ENCODE measurements at regions not wholly inside any gene's neighbourhood (a gene's known extent, or its start where the extent isn't known, plus 50 kb on each side); places are given as distances from the start of the nearest gene placed in this dataset.
"Not testable (repeated sequence)": the region's sequence is repeated elsewhere in the genome, so short reads cannot be mapped to it uniquely, and the experiment has no call there.

DNA sequence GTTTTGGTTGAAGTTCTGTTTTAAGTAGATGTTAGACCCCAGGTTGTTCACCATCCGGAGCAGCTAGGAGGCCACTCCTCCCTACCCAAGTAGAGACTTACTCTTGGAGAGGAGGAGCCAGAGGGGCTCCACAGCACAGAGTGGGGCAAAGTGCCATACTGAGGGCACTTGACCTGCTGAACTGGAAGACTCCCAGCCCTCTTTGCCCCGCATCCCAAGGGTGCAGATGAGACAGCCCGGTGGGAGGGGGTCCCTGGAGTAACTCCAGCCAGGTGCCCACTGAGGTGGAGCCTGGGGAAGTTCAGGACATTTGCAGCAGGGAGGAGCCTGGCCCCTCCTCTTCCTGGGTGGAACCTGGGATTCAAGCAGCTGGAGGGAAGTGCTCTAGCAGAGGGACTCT lies 102.1 kb upstream of the GPR6 start:
- DNase-seq (ENCODE audit: low spot score), result no peak

DNA sequence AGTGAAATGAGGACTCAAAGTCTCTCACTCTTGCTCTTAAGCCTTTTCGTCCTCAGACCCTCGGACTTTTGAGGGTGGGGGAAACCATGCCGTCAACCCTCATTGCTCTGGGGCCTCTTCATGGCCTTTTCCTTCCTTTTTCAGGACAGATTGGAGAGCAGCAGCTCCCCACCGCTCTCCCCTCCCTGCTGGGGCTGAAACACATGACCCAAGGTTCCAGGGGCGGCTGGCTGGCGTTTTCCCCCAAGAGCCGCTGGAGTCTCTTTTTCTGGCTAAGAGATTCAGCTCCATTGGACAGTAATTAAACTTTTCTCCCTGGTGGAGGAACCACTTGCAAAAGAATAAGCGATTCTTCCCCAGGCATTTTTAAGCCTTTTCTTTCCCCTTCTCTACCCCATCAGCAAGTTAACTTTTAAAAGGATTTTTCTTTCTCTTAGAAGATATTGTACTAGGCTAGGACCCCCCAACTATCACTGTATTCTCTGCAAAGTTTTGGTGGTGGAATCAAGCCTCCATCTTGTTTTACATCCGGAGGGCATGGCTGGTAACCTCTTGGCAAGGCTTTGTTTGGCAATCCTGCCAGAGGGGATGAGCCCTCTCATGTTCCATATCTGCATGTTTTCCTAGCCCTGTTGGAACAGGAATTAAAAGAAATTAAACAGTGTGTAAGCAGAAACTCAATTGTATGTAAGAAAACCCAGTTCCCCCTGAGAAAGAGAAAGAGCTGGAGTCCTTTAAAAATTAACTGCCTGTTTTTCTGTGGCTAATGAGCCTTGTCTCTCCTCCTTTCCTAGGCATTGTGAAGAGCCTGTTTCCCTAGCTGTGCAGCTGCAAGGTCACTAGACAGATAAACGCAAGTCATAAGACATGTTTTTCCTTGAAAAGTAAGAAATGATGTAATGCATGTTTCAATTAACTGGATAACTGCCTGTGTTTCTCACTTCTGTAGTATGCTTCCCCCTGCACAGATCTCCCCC lies 100.8 kb upstream of the GPR6 start:
- DNase-seq (ENCODE audit: low spot score), result no peak

DNA sequence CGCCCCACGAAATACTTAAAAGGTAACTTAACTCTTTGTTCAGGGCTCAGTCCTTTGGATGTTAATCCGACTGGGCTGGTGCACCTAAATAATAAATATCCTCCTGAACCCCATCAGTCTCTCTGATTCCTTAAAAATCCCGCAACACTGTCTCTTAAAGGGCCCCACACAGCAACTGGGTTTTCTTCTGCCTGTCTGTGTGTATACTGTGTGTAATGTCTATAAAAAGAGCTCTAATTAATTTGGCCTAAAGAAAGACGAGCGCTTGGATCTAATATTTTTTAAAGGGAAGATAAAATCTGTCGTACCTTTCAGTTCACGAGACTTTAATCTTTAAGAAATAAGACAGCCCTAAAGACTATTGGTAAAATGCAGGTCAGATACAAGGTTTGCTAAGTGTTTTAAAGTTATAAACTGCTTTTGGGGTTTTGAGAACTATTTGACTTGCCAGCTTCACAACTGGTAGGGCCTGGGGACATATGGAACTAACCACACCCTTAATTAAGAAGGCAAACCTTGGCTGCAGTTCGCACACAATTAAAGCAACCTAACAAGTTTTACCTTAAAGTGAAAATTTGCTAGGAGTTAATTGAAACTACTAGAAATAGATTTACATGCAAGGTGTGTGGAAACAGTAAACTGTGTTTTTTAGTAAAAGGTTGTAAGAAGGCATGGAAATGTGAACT lies 100.0 kb upstream of the GPR6 start:
- DNase-seq (ENCODE audit: low spot score), result not testable (repeated sequence)

DNA sequence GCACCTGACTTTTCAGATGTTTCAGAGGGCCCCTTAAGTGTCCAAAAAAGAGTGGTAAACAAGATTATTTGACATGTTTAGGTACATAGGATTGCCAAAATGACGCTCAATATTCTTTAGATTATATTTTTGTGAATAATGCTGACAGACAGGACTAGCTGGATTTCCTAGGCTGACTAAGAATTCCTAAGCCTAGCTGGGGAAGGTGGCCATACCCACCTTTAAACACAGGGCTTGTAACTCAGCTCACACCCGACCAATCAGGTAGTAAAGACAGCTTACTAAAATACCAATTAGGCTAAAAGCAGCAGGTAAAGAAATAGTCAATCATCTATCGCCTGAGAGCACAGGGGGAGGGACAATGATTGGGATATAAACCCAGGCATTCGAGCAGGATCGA lies 99.0 kb upstream of the GPR6 start:
- not testable (repeated sequence) for DNase-seq (ENCODE audit: low spot score)

DNA sequence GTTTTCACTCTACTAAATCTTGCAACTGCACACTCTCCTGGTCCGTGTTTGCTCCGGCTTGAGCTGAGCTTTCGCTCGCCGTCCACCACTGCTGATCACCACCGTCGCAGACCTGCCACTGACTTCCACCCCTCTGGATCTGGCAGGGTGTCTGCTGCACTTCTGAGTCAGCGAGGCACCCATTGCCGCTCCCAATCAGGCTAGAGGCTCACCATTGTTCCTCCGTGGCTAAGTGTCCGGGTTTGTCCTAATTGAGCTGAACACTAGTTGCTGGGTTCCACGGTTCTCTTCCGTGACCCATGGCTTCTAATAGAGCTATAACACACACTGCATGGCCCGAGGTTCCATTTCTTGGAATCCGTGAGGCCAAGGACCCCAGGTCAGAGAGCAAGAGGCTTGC lies 98.6 kb upstream of the GPR6 start:
- no peak for DNase-seq (ENCODE audit: low spot score)

DNA sequence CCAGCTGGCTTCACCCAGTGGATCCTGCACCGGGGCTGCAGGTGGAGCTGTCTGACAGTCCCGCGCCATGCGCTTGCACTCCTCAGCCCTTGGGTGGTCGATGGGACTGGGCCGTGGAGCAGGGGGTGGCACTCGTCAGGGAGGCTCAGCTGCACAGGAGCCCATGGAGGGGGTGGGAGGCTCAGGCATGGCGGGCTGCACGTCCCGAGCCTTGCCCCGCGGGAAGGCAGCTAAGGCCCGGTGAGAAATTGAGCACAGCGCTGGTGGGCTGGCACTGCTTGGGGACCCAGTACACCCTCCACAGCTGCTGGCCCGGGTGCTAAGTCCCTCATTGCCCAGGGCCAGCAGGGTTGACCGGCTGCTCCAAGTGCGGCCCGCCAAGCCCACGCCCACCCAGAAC lies 97.0 kb upstream of the GPR6 start:
- not testable (repeated sequence) for DNase-seq (ENCODE audit: low spot score)

DNA sequence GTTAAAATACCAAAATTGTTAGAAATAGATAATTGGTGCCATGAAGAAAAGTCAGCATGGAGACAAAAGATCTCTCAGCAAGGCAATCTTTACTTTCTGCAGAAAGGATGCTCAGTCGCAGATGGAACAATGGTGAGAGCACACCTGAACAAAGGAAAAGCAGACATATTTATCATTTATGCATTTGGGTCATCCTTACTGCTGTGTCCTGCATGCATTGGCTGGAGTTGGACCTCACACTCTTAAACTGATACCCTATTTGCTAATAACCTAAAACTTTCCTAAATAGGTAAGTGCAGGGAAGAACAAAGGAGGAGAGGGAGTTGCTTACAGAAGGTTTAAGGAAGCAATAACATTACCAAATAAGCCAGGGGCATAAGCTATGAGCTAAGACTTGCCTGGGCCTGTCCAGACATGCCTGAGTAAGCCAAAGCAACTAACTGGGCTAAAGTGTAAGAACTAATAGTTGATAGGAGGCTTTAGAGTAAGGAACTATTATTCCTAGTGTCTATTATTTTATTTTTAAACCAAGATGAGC lies 96.1 kb upstream of the GPR6 start:
- not testable (repeated sequence) for DNase-seq (ENCODE audit: low spot score)

DNA sequence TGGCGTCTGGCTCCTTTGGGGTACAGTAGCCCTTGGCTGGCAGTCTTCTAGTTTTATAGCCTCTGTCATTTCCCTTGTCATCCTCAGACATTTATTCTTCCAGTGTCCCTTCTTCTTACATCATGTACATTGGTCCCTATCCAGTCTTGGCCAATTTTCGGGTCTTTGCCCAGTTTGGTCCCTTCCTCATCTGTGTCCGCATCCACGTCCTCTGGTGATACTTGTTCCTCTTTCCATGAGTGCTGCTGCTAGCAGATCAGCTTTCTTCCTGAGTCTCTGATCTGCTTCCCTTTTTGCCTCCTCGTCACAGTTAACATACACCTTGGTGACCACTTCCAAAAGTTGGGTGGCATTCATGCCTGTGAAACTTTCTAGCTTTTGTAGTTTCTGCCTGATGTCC lies 86.2 kb upstream of the GPR6 start:
- no peak for DNase-seq (ENCODE audit: low spot score)

DNA sequence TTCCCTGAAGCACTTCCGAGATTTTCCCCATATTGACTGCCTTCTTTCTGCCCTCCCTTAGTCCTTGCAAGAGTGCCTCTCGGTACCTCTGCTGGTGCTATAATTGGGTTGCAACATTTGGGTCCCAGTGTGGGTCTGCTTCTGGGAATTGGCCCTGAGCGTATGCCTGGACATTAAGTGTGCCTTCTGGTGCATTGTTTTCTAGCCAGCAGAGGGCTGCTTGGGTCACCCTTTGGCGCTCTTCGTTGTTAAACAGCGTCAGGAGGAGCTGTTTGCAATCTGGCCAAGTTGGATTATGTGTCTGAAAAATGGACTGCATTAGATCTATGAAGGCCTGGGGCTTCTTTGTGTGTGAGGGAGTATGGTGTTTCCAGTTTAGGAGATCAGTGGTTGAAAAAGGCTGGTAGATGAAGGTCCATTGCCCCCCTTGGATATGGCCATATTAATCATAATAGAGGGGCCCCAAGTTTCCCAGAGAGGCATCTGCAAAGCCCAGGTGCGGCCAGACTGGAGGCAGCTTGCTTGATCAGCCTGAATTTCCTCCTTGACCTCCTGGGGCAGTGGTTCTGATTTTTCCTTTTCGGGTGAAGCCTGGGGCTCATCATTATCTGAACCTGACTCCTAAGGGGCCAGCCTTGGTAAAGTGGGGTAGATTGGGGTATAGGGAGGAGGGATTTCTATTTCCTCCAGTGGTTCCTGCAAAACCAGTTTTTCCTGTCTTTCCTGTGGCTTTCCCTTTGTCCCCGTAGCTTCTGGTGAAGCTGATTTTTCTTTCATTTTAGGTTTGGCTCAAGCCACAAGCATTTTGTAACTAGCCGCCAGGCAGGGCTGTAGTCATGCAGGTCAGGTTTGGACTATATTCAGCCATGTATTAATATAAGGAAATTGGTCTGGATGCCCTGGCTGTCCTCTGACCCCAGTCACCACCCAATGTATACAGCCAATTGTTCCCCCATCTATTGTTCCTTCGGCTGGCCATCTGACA lies 85.4 kb upstream of the GPR6 start:
- no peak for DNase-seq (ENCODE audit: low spot score)

DNA sequence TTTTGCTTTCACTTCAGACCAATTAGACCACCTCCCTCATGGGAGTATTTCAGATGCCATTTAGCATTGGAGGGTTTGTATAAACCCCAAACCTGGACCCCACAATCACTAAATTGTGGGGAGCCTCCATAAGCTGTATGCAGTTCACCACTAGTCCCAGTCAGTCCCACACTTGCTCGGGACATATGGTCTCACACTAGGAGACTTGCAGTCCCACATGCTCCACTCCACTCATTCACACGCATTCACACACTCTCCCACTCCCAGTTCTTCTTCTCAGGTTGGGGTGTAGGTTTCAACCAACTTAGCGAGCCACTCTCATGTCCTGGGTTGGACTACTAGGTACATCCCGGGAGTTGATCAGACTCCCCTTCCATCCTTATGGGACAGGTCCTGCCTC lies 84.5 kb upstream of the GPR6 start:
- no peak for DNase-seq (ENCODE audit: low spot score)

DNA sequence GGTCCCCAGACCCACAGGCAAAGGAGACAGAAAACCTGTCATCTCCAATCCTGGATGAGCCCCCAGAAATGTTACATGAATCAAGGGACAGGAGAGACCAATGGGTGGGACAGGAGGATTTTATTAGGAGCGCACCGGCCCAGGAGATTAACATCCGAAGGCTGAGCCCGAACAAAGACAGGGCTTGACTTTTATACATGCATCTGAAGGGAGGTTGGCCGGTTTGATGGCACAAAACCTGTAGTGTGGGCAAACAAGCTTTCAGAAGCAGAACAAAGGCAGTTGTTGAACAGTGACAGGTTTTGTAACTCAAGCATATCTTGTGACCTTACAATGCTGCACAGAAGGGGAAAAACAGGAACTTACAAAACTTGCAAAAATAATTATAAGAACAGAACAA lies 83.9 kb upstream of the GPR6 start:
- no peak for DNase-seq (ENCODE audit: low spot score)

DNA sequence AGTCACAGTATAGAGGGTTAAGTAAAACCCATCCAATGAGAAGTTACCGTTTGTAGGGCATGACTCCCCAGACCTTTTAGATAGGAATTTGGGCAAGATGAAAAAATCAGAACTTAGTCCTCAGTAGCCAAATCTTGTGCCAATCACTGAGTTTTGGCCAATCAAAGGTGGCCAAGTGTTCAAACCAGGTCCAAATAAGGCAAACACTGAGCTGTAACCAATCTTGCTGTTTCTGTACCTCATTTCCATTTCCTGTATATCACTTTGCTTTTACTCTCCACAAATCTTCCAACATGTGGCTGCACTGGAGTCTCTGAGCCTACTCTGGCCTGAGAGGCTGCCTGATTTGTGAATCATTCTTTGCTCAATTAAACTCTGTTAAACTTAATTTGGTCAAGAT lies 81.8 kb upstream of the GPR6 start:
- DNase-seq (ENCODE audit: low spot score), result no peak

DNA sequence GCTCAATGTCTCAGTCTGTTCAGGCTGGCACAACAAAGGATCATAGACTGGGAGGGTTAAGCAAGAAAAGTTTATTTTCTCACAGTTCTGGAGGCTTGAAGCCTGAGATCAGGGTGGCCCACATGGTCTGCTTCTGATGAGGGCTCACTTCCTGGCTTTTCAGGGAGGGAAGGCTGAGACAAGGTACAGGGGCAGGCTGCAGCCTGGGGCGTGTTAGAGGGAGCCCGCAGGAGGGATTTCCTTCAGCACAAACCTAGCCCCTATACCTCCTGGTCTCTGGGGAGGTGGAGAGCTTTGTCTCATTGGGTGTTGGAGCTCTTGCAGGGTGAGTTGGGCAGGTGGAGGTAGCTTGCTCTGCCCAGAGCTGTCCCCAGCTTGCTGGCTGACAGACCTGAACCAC lies 81.1 kb upstream of the GPR6 start:
- no peak for DNase-seq (ENCODE audit: low spot score)

DNA sequence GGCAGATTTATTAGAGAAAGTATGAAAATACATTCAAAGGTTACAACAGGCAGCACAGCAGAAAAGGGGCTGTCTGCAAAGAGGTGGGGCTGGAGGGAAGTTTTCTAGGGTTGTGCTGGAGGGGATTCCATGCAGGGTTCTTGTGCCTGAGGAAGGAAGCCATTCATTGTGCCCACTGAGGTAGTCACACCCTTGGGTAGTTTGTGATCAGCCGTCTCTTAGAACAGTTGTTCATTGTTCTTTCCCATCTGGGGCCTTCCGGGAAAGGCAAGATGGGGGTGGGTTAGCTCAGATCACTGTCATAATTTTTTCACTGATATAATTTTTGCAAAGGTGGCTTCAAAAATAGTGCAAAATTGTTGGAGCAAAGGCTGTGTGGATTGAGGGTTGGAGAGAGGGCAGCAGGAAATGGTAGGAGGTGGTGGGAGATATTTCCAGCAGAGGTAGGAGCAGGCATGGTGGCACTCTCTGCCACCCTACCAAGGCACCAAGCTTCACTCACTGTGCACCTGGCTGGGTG lies 80.5 kb upstream of the GPR6 start:
- no peak for DNase-seq (ENCODE audit: low spot score)

DNA sequence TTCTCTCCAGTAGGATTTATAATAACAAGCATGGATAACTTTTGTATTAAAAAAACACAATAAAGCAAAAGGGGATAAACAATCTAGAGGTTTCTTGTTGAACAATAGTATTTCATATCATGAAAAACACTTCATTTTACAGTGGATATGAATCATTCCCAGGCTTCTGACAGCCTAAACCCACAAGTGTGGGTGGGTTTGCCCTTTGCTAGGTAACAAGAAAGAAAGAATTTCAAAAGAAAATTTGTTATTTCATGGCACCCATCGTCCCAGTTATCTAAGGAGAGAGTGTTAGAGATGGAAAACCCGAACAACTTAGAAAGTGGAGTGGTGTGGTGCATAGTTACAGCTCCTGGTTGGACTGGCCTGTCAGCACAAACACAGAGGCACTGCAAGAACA lies 76.1 kb upstream of the GPR6 start:
- DNase-seq (ENCODE audit: low spot score), result no peak

DNA sequence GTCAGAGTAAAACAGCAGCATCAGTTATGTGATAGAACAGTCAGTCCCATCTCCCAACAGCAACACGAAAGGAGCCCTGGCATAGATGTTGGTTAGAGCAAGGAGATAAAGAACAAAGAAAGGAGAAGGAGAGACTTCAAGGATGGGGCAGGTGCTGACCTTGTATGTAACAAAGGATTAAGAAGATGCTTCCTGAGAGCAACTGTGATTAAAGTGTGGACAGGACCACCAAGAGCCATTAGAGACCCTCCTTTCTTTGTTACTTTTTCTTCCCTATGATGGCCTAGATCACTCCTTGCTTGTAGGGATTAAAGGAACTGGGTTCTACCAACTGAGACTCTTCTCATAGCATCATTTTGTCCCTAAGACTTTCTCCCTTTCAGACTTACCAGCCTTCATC lies 75.2 kb upstream of the GPR6 start:
- no peak for DNase-seq (ENCODE audit: low spot score)

DNA sequence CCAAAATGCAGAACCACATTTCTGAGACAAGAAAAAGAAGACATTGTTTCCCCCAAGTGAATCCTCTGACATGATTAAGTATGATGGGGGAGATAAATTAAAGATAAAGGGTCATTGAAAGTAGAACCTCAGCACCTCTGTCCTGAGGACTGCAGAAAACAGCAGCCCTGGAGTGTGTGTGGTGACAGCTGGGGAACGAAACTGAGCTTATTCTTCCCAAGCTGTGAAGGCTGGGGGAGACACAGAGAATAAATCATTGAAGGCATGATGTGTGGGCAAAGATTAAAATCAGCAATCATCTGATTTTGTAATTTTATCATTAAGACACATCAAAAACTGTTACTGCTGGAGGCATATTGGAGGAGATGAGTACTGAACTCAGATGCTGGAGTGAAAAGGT lies 67.5 kb upstream of the GPR6 start:
- DNase-seq (ENCODE audit: low spot score), result peak; percentile 76

DNA sequence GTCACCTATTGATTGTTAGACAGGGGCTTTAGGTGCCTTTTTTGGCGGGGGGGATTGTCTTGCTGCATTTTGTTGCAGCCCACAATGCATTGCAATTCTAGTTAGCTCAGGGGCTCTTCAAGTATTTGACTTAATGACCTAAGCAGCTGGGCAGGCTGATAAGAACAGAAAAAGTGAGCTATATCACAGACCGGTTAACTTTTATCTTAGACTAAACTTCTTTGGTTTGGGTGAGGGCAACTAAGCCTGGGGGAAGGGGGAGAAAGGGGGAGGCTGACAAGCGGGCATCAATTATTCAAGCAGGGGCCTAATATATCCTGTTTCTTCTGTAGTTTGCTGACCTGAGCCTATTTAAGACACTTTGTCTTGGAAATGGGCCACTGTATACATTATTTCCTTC lies 66.0 kb upstream of the GPR6 start:
- DNase-seq (ENCODE audit: low spot score), result no peak

DNA sequence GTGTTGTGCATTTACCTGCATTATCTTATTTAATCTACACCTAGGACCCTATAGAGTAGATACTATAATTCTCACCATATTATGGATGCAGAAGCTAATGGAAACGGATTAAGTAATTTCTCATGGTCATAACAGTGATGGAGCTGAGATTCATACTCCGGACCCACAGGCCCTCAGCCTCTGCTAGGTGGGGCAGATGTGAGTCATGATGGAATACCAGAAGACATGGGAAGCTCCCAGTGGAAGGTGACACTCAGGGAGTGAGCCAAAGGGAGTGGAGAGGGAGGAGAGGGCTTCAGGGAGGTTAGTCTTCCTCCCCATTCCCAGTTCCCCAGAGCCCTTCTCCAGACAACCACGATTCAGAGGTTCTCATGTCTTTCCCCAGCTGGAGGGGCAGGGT lies 65.2 kb upstream of the GPR6 start:
- no peak for DNase-seq (ENCODE audit: low spot score)

DNA sequence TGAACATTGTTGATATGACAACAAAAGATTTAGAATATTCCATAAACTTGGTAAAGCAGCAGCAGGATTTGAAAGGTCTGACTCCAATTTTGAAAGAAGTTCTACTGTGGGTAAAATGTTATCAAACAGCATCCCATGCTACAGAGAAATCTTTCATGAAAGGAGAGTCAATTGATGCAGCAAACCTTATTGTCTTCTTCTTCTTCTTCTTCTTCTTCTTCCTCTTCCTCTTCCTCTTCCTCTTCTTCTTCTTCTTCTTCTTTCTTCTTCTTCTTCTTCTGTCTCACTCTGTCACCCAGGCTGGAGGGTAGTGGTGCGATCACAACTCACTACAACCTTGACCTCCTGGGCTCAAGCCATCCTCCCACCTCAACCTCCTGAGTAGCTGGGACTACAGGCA lies 62.4 kb upstream of the GPR6 start:
- DNase-seq (ENCODE audit: low spot score), result not testable (repeated sequence)

DNA sequence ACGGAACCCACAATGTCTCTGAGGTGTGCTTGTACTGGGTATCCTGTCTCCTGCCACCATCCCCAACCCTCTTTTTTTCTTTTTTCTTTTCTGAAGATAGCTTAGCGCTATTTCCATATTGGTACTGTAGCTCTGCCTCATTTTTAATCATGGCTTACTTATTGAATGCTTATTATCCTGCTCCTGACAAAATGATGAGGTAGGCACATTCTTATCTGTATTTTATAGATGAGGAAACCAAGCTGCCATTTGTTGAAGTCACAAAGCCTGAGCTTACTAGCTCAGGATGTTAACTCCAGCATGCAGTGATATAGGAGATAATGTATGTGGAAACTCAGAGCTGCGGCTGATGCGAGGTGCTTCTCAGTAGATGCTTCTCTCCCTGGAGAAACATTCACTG lies 61.4 kb upstream of the GPR6 start:
- DNase-seq (ENCODE audit: low spot score), result no peak
